GM12878 (cell line): ENCODE measurements at regions not wholly inside any gene's neighbourhood (a gene's known extent, or its start where the extent isn't known, plus 50 kb on each side); places are given as distances from the start of the nearest gene placed in this dataset.

ENCODE experiments used
- ATAC-seq: fragments of 200-7000 bp; cut with Tn5 transposase; 3 replicates; pipeline ENCODE4 v1.9.1; 2020; ENCODE audit warnings: mild to moderate bottlenecking, moderate library complexity
- BruUV-seq: library from RNA; stranded (reverse); fragments of 400-500 nt; replicated peaks from 2 replicates; lab custom pipeline; 2021; lab: Mats Ljungman, UMichigan
- CTCF ChIA-PET: fragments of 300-600 bp; sonication (Branson Sonifier 250); formaldehyde crosslinking; extraction: SDS; loops from one replicate; lab custom pipeline; 2021; ENCODE audit warnings: inconsistent platforms; lab: Yijun Ruan, JAX
- POLR2A ChIA-PET: fragments of 350-600 bp; formaldehyde crosslinking; extraction: SDS; loops from one replicate; lab custom pipeline; 2021; ENCODE audit warnings: inconsistent platforms; lab: Charles Lee
- RAD21 ChIA-PET: fragments of 300-600 bp; sonication (Branson Sonifier 250); formaldehyde crosslinking; loops from one replicate; lab custom pipeline; 2023; ENCODE audit warnings: antibody characterized with exemption; ENCODE audit not compliant: unreplicated experiment; lab: Charles Lee
- SMC1A ChIA-PET: fragments of 300-600 bp; sonication (Branson Sonifier 250); formaldehyde crosslinking; loops from one replicate; lab custom pipeline; 2023; ENCODE audit not compliant: unreplicated experiment, uncharacterized antibody; lab: Charles Lee
- DNase-seq: peaks from one replicate; pipeline ENCODE4 v3.0.0-alpha.2; 2011; ENCODE audit warnings: low read depth, low spot score
- FAIRE-seq: peaks from 3 replicates; lab custom pipeline; 2011; peaks lifted over from hg19 to GRCh38; lab: Jason Lieb, UNC
- H2AFZ ChIP-seq: 2 replicates; pipeline ENCODE4 v1.6.0; 2011; ENCODE audit warnings: low read depth, low read length, control low read depth; ENCODE audit not compliant: control insufficient read depth
- H3K27ac ChIP-seq: 2 replicates; pipeline ENCODE4 v1.5.1; 2011; ENCODE audit warnings: control low read depth; ENCODE audit not compliant: control insufficient read depth, insufficient read depth
- H3K27me3 ChIP-seq, 2 experiments: replicated peaks in 1 of 2; 2 replicates each; pipeline versions ENCODE4 v1.6.0 to v1.6.1; 2011; ENCODE audit warnings: low read length in 1 of 2; ENCODE audit not compliant: control insufficient read depth in 2 of 2, insufficient read depth in 2 of 2
- H3K36me3 ChIP-seq, 2 experiments: 2 replicates each; pipeline ENCODE4 v1.5.1; 2011; ENCODE audit warnings: low read length in 1 of 2; ENCODE audit not compliant: control insufficient read depth in 2 of 2, insufficient read depth in 2 of 2
- H3K4me1 ChIP-seq: 2 replicates; pipeline ENCODE4 v1.6.1; 2011; ENCODE audit warnings: mild to moderate bottlenecking, low read length, moderate library complexity, mixed read lengths; ENCODE audit not compliant: control insufficient read depth, insufficient read depth
- H3K4me2 ChIP-seq: 2 replicates; pipeline ENCODE4 v1.6.0; 2011; ENCODE audit warnings: control low read depth; ENCODE audit not compliant: control insufficient read depth, insufficient read depth
- H3K4me3 ChIP-seq: fragments of 200-600 bp; sonication (generic); 2 replicates; pipeline ENCODE4 v1.5.1; 2016
- H3K79me2 ChIP-seq: 2 replicates; pipeline ENCODE4 v1.6.0; 2011; ENCODE audit warnings: low read length; ENCODE audit not compliant: control insufficient read depth, insufficient read depth
- H3K9ac ChIP-seq: 2 replicates; pipeline ENCODE4 v1.8.0; 2011; ENCODE audit warnings: low read length, control low read depth, mixed read lengths; ENCODE audit not compliant: control insufficient read depth, insufficient read depth
- H3K9me3 ChIP-seq: replicated peaks from 3 replicates; pipeline ENCODE4 v1.5.1; 2011; ENCODE audit warnings: mild to moderate bottlenecking, low read length; ENCODE audit not compliant: control insufficient read depth, insufficient read depth
- H4K20me1 ChIP-seq: 2 replicates; pipeline ENCODE4 v1.6.0; 2011; ENCODE audit not compliant: control insufficient read depth, insufficient read depth
- ATF2 ChIP-seq: IDR thresholded peaks from 2 replicates; pipeline ENCODE4 v1.6.1; 2012; ENCODE audit warnings: low read length, inconsistent platforms
- E2F8 ChIP-seq: fragments of 450-650 bp; IDR thresholded peaks from 2 replicates; pipeline ENCODE4 v1.6.1; 2018; ENCODE audit warnings: mild to moderate bottlenecking, low read depth, moderate library complexity; ENCODE audit not compliant: partially characterized antibody
- ESRRA ChIP-seq: IDR thresholded peaks from 2 replicates; pipeline ENCODE4 v1.6.1; 2012; ENCODE audit warnings: mild to moderate bottlenecking, low read length, improper control_type of control experiment
- HDGF ChIP-seq: fragments of 450-650 bp; IDR thresholded peaks from 2 replicates; pipeline ENCODE4 v1.6.1; 2016; ENCODE audit warnings: antibody characterized with exemption
- KAT2A ChIP-seq: conservative IDR thresholded peaks from 2 replicates; pipeline ENCODE4 v1.6.1; 2011; ENCODE audit warnings: low read depth, low read length; ENCODE audit not compliant: control insufficient read depth
- KLF5 ChIP-seq: fragments of 450-650 bp; IDR thresholded peaks from 2 replicates; pipeline ENCODE4 v1.6.1; 2014; ENCODE audit warnings: mild to moderate bottlenecking; ENCODE audit not compliant: partially characterized antibody
- MAX ChIP-seq: IDR thresholded peaks from 2 replicates; pipeline ENCODE4 v1.6.1; 2012; ENCODE audit warnings: low read depth, low read length, improper control_type of control experiment
- MEF2A ChIP-seq: IDR thresholded peaks from 2 replicates; pipeline ENCODE4 v1.6.1; 2011; ENCODE audit warnings: low read depth, mild to moderate bottlenecking, low read length, moderate library complexity; ENCODE audit not compliant: insufficient read depth
- NFYA ChIP-seq: IDR thresholded peaks from 2 replicates; pipeline ENCODE4 v1.6.1; 2011; ENCODE audit warnings: low read depth, mild to moderate bottlenecking, low read length, improper control_type of control experiment, borderline replicate concordance
- NR2F1 ChIP-seq: fragments of 450-650 bp; conservative IDR thresholded peaks from 2 replicates; pipeline ENCODE4 v1.6.1; 2017; ENCODE audit warnings: mild to moderate bottlenecking
- REST ChIP-seq: IDR thresholded peaks from 2 replicates; pipeline ENCODE4 v1.6.1; 2012; ENCODE audit warnings: mild to moderate bottlenecking, low read depth, low read length
- USF2 ChIP-seq: IDR thresholded peaks from 2 replicates; pipeline ENCODE4 v1.6.1; 2011; ENCODE audit warnings: low read depth, low read length, improper control_type of control experiment, borderline replicate concordance
- WGBS: methylation state at CpG from one replicate; pipeline ENCODE4 v1.1.6; 2016; ENCODE audit warnings: low lambda C conversion rate; ENCODE audit not compliant: insufficient replicate concordance, insufficient coverage; ENCODE audit errors: missing lambda C conversion rate; 5-methylcytosine and 5-hydroxymethylcytosine counted together
- in situ Hi-C: fragments of 300-500 bp; cut with MboI; formaldehyde crosslinking; loops from 9 replicates; pipeline ENCODE4 v1.14.3; 2018; ENCODE audit warnings: mixed read lengths
- intact Hi-C: fragments of 100-400 bp; cut with micrococcal nuclease; formaldehyde crosslinking; loops from one replicate; pipeline ENCODE4 v1.14.2; 2022; ENCODE audit not compliant: unreplicated experiment

GRCh38 chr6:85004361-85004995 is 240.1 kb upstream of the TBX18 start:
- in situ Hi-C loops, result no loop called here
- intact Hi-C loops, result no loop called here
- no TSS peak for BruUV-seq
- Histone ChIP-seq H3K27me3 (no peaks in the 10 kb centered on the region), H3K9ac (no peak overlapping the region), H3K9me3 (no peaks in the 10 kb centered on the region), H3K79me2 (no peaks in the 10 kb centered on the region), H3K4me3 (no peak overlapping the region), H3K4me2 (no peak overlapping the region), H3K36me3 (no peaks in the 10 kb centered on the region), H3K4me1 (no peaks in the 10 kb centered on the region), H2AFZ (no peak overlapping the region), H3K27ac (no peak overlapping the region), H4K20me1 (no peaks in the 10 kb centered on the region)
- 17% methylated on average over 2 of the region's 2 CpGs for WGBS
- POLR2A ChIA-PET, result no interaction called here
- FAIRE-seq (no peak), DNase-seq (no peak), ATAC-seq (no peak)
- CTCF ChIA-PET, result no interaction called here
- RAD21 ChIA-PET, result no interaction called here
- SMC1A ChIA-PET, result no interaction called here
- no peak for TF ChIP-seq KAT2A
- no peak for TF ChIP-seq MEF2A
- TF ChIP-seq REST, result no peak
- TF ChIP-seq USF2, result no peak
- no peak for TF ChIP-seq NR2F1
- no peak for TF ChIP-seq ESRRA
- TF ChIP-seq ATF2, result no peak
- no peak for TF ChIP-seq KLF5
- TF ChIP-seq HDGF, result no peak
- TF ChIP-seq NFYA, result no peak
- no peak for TF ChIP-seq MAX
- no peak for TF ChIP-seq E2F8
